OCI-M1 (cell line): ENCODE measurements at regions not wholly inside any gene's neighbourhood (a gene's known extent, or its start where the extent isn't known, plus 50 kb on each side); places are given as distances from the start of the nearest gene placed in this dataset.
A peak's percentile ranks its signal among the peaks of the same experiment; 100 is the strongest.

Source experiments
- DNase-seq: peaks from one replicate; lab custom pipeline; 2025; lab: John Stamatoyannopoulos, UW

GRCh38 chr2:188217264-188217663 lies 74.4 kb upstream of the GULP1 start:
- no peak for DNase-seq

- DNase-seq, result no peak
Measured at GRCh38 chr2:188219541-188219940, 72.1 kb upstream of the GULP1 start.

GRCh38 chr2:188220535-188220934 lies 71.1 kb upstream of the GULP1 start:
- DNase-seq, result no peak

GRCh38 chr2:188227713-188228112 lies 64.0 kb upstream of the GULP1 start:
- no peak for DNase-seq

DNA sequence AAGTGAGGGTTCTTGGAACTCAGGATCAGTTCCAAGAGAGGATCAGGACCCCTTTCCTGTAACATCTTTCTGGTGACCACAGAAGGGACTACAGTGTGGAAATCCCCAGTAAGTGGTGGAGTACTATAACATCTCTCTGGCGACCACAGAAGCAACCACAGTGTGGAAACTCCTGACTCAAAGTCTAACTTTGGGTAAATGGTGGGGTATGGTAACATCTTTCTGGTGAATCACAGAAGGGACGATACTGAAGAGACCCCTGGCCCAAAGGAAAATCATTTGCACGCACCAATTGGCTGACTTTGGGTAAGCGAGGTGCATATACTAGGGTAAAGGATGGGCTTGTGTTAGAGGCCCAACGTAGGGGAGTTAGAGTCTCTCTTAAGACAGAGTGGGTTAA lies 56.3 kb upstream of the GULP1 start:
- DNase-seq, result no peak

DNA sequence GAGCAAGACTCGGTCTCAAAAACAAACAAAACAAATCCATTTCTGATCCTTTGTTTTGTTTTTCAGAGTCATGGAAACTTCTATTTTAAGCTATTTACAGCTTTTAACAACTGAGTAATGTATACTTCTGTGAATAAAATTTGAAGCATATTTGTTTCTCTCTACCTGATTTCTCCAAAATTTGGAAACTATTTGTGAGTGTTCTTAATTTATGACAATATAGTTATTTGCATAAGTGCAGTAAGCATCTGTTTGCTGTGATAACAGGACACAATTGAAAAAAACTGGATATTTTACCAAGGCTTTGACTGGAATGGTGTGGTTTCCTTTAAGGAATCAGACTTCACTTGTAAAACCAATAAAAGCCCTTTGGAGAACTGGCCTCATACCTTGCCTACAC lies 53.3 kb upstream of the GULP1 start:
- peak; percentile 14 for DNase-seq
